ENCODE measurements at regions not wholly inside any gene's neighbourhood (a gene's known extent, or its start where the extent isn't known, plus 50 kb on each side); places are given as distances from the start of the nearest gene placed in this dataset.
A peak's percentile ranks its signal among the peaks of the same experiment; 100 is the strongest.

DNA sequence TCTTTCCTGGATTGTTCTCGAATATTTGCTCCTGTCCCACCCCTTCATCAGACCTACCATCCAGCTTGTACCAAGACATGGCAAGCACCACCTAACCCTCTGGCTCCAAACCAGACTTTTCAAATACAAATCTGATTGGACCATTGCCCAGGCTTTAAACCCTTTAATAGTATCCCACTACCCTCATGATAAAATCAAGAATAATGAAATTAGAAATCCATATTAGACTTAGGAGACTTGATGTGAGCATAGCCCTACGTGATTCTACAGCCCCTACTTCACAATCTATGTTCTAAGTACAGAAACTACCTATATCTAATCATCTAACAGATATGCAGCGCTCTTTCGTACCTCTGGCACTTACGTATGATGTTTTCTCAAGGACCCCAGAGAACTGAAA, 375.2 kb upstream of the CPEB2 start:
- DNase-seq, result no peak
- no peaks in the 10 kb centered on the region for H4K20me1 ChIP-seq (ENCODE audit: control insufficient read depth, insufficient read depth, insufficient read length)
- no peaks in the 10 kb centered on the region for H3K79me2 ChIP-seq (ENCODE audit: insufficient read depth, low read length)
- H3K4ac ChIP-seq (ENCODE audit: low read depth, low read length), result no peak overlapping the region
- no peak overlapping the region for H2BK5ac ChIP-seq (ENCODE audit: insufficient read length, low read length)
- H3K79me1 ChIP-seq (ENCODE audit: insufficient read depth, low read depth, low read length, poor library complexity, severe bottlenecking), result no peaks in the 10 kb centered on the region
- H2AK5ac ChIP-seq (ENCODE audit: insufficient read length, low read length), result no peak overlapping the region
- H2BK120ac ChIP-seq (ENCODE audit: low read depth, low read length, poor library complexity, severe bottlenecking), result no peak overlapping the region
- no peak overlapping the region for H2BK15ac ChIP-seq (ENCODE audit: low read depth, low read length)
- no peak overlapping the region for H3K4me3 Mint-ChIP-seq
- no peak overlapping the region for H2AFZ ChIP-seq (ENCODE audit: low read length)
- TF ChIP-seq, protein P1, sequence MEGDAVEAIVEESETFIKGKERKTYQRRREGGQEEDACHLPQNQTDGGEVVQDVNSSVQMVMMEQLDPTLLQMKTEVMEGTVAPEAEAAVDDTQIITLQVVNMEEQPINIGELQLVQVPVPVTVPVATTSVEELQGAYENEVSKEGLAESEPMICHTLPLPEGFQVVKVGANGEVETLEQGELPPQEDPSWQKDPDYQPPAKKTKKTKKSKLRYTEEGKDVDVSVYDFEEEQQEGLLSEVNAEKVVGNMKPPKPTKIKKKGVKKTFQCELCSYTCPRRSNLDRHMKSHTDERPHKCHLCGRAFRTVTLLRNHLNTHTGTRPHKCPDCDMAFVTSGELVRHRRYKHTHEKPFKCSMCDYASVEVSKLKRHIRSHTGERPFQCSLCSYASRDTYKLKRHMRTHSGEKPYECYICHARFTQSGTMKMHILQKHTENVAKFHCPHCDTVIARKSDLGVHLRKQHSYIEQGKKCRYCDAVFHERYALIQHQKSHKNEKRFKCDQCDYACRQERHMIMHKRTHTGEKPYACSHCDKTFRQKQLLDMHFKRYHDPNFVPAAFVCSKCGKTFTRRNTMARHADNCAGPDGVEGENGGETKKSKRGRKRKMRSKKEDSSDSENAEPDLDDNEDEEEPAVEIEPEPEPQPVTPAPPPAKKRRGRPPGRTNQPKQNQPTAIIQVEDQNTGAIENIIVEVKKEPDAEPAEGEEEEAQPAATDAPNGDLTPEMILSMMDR (conservative IDR thresholded peaks at IDR 0.05), result no peak
- no peaks in the 10 kb centered on the region for H3K36me3 Mint-ChIP-seq (ENCODE audit: insufficient read depth in 1 of 3, low read depth in 3 of 3)
- no peaks in the 10 kb centered on the region for H3K27me3 ChIP-seq (ENCODE audit: insufficient read depth, low read length)
- peaks cover 0 to 3% of the 10 kb centered on the region in 2 experiments; a peak in 2 of 5 replicates for H3K9me3 Mint-ChIP-seq
- H3K56ac ChIP-seq (ENCODE audit: insufficient read length, low read depth, low read length), result no peak overlapping the region
- no peak overlapping the region for H3K18ac ChIP-seq (ENCODE audit: insufficient read length, low read depth, low read length)
- H3K14ac ChIP-seq (ENCODE audit: insufficient read depth, low read length), result no peak overlapping the region
- H3K4me1 Mint-ChIP-seq, result peaks cover 8% of the 10 kb centered on the region in 2 experiments
- H3T11ph ChIP-seq (ENCODE audit: low read length), result no peak overlapping the region
- no peak overlapping the region for H4K5ac ChIP-seq (ENCODE audit: insufficient read length, low read depth, low read length)
- no peaks in the 10 kb centered on the region; the same call in 1 of the 2 replicates for H3K27me3 Mint-ChIP-seq (ENCODE audit: low read depth)
- no peak overlapping the region for H4K91ac ChIP-seq (ENCODE audit: insufficient read length, low read depth, low read length)
- H3K23ac ChIP-seq (ENCODE audit: insufficient read length, low read depth, low read length), result no peak overlapping the region
- no peak overlapping the region for H4K8ac ChIP-seq (replicated peaks; ENCODE audit: insufficient read length, low read depth, low read length)
- peak overlapping the region in 1 of 3 experiments; percentile 17; a peak in 1 of 7 replicates for H3K27ac Mint-ChIP-seq
- no peaks in the 10 kb centered on the region for H3K4me1 ChIP-seq (ENCODE audit: insufficient read depth, low read length)
- H3K9me3 ChIP-seq (ENCODE audit: control insufficient read depth, low read depth, low read length), result no peaks in the 10 kb centered on the region
- no peak overlapping the region for H2BK12ac ChIP-seq (ENCODE audit: insufficient read length, low read depth, low read length)
- no peak overlapping the region for H3K4me2 ChIP-seq (ENCODE audit: insufficient read depth, insufficient read length, low read length)
- H3K9ac ChIP-seq (ENCODE audit: extremely low read depth, insufficient read length, low read length), result no peak overlapping the region
- no peak overlapping the region for H2BK20ac ChIP-seq (ENCODE audit: low read depth, low read length, poor library complexity, severe bottlenecking)
- H3K27ac ChIP-seq (ENCODE audit: insufficient read length, low read depth, low read length), result no peak overlapping the region
- no peaks in the 10 kb centered on the region for H3K23me2 ChIP-seq (ENCODE audit: insufficient read length, low read depth, low read length, poor library complexity, severe bottlenecking)
- WGBS (ENCODE audit: extremely low coverage, insufficient read length, low lambda C conversion rate), result no CpG with 5 or more reads among the region's 5 CpGs

All from H9 (cell line).